H1 (cell line): ENCODE measurements at regions not wholly inside any gene's neighbourhood (a gene's known extent, or its start where the extent isn't known, plus 50 kb on each side); places are given as distances from the start of the nearest gene placed in this dataset.

Experiments
- CTCF ChIP-seq, 3 experiments: IDR thresholded peaks; 1 replicate in 2 of 3; 2 replicates in 1 of 3; pipeline versions ENCODE4 v1.5.1 to v1.6.1; 2011; ENCODE audit warnings: low read length in 3 of 3, mild to moderate bottlenecking in 3 of 3, inconsistent platforms in 2 of 3, low read depth in 1 of 3, moderate library complexity in 1 of 3; ENCODE audit not compliant: insufficient read depth in 1 of 3; ENCODE audit errors: control extremely low read depth in 1 of 3
- POLR2A ChIP-seq, 2 experiments: IDR thresholded peaks; 1 replicate in 1 of 2; 2 replicates in 1 of 2; pipeline ENCODE4 v1.6.1; 2011; ENCODE audit warnings: low read depth in 2 of 2, low read length in 2 of 2, mild to moderate bottlenecking in 2 of 2; ENCODE audit errors: control extremely low read depth in 1 of 2

- TF ChIP-seq POLR2A (IDR thresholded peaks at IDR 0.05; ENCODE audit: control extremely low read depth in 1 of 2, low read depth in 2 of 2, low read length in 2 of 2) (no peak), CTCF (IDR thresholded peaks at IDR 0.05; ENCODE audit: control extremely low read depth in 1 of 3, insufficient read depth in 1 of 3, low read depth in 1 of 3, low read length in 3 of 3) (no peak)
Measured at GRCh38 chr16:6863135-6863534, 469.5 kb upstream of the RBFOX1 start.
